Neuron (in vitro differentiated cells): ENCODE measurements at regions not wholly inside any gene's neighbourhood (a gene's known extent, or its start where the extent isn't known, plus 50 kb on each side); places are given as distances from the start of the nearest gene placed in this dataset.
"Not testable (repeated sequence)": the region's sequence is repeated elsewhere in the genome, so short reads cannot be mapped to it uniquely, and the experiment has no call there.

ENCODE experiments used
- H2AFZ ChIP-seq: one replicate; pipeline ENCODE4 v1.6.1; 2013; ENCODE audit warnings: low read depth, mild to moderate bottlenecking, inconsistent platforms, low read length, moderate library complexity
- H3K27me3 ChIP-seq: one replicate; pipeline ENCODE4 v1.6.1; 2013; ENCODE audit warnings: low read length; ENCODE audit not compliant: insufficient read depth
- H3K36me3 ChIP-seq: one replicate; pipeline ENCODE4 v1.6.1; 2013; ENCODE audit warnings: low read length; ENCODE audit not compliant: insufficient read depth
- H3K4me1 ChIP-seq: one replicate; pipeline ENCODE4 v1.6.1; 2013; ENCODE audit warnings: low read length; ENCODE audit not compliant: insufficient read depth
- H3K4me3 ChIP-seq: 2 replicates; pipeline ENCODE4 v1.5.1; 2013; ENCODE audit warnings: mild to moderate bottlenecking, low read length, moderate library complexity
- H3K9me3 ChIP-seq: one replicate; pipeline ENCODE4 v1.6.1; 2013; ENCODE audit warnings: low read length

- no peaks in the 10 kb centered on the region for H3K36me3 ChIP-seq
- no peaks in the 10 kb centered on the region for H3K27me3 ChIP-seq
- no peak overlapping the region for H3K4me3 ChIP-seq
- no peaks in the 10 kb centered on the region for H3K9me3 ChIP-seq
- no peaks in the 10 kb centered on the region for H3K4me1 ChIP-seq
- no peak overlapping the region for H2AFZ ChIP-seq
These were observed 1152.6 kb downstream of the NSUN3 start for GRCh38 chr3:95215437-95215957.

- Histone ChIP-seq H2AFZ (no peak overlapping the region), H3K9me3 (no peaks in the 10 kb centered on the region), H3K36me3 (no peaks in the 10 kb centered on the region), H3K27me3 (no peaks in the 10 kb centered on the region), H3K4me1 (no peaks in the 10 kb centered on the region), H3K4me3 (no peak overlapping the region)
These were observed 1154.8 kb downstream of the NSUN3 start for GRCh38 chr3:95217661-95218060.

DNA sequence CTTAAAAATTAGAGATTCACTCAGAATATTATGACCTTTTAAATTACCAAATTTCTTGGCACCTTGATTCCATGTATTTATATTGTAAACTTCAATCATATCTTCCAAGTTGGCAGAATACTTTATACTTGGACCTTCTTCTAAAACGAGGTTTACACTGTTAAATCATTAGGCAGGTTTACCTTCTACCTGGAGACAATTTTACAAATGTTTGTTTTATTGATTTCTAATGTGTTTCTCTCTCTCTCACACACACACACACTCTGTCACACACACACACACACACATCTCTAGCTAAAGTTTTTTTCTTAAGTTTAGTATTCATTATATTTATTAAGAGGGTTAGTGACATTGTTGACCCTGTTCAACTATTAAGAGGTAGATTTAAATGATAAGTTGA is 1155.6 kb downstream of the NSUN3 start:
- Histone ChIP-seq H3K9me3 (no peaks in the 10 kb centered on the region), H3K4me1 (no peaks in the 10 kb centered on the region), H2AFZ (no peak overlapping the region), H3K36me3 (no peaks in the 10 kb centered on the region), H3K27me3 (no peaks in the 10 kb centered on the region), H3K4me3 (no peak overlapping the region)

DNA sequence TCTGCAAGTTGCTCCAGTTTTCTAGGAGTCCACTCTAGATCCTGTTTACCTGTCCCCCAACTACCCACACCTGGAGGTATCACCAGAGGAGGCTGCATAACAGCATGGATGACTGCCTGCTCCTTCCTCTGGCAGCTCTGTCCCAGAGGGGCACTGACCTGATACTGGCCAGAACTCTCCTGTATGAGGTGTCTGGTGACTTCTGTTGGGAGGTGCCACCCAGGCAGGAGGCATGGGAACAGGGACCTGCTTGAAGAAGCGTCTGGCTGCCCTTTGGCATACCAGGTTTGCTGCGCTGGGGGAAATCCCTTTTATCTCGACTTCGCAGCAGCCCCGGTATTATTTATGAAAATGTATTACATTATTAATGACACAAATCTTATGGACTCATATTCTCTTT is 1163.6 kb downstream of the NSUN3 start:
- H3K9me3 ChIP-seq, result no peaks in the 10 kb centered on the region
- H3K4me1 ChIP-seq, result no peaks in the 10 kb centered on the region
- H2AFZ ChIP-seq, result no peak overlapping the region
- no peaks in the 10 kb centered on the region for H3K36me3 ChIP-seq
- no peaks in the 10 kb centered on the region for H3K27me3 ChIP-seq
- H3K4me3 ChIP-seq, result no peak overlapping the region

DNA sequence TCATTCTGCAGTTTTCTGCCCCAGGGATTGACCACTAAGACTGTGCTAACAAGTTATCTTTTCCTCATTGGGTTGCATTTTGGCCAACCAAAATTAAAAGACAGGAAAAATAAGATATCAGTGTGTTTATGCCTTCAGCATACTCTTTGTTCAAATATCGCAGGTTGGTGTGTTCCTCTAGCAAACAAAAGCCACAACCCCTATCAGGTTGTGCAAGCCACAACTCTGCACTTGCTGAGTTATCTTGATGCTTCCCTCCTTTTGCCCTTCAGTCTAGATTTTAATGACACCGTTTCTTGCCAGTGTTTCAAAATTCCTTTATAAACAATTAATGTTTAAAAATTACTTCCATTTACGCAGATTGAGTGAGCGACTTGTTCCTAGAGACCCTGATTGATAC is 1164.2 kb downstream of the NSUN3 start:
- no peaks in the 10 kb centered on the region for H3K36me3 ChIP-seq
- H3K9me3 ChIP-seq, result no peaks in the 10 kb centered on the region
- no peaks in the 10 kb centered on the region for H3K27me3 ChIP-seq
- no peak overlapping the region for H2AFZ ChIP-seq
- H3K4me3 ChIP-seq, result no peak overlapping the region
- no peaks in the 10 kb centered on the region for H3K4me1 ChIP-seq

DNA sequence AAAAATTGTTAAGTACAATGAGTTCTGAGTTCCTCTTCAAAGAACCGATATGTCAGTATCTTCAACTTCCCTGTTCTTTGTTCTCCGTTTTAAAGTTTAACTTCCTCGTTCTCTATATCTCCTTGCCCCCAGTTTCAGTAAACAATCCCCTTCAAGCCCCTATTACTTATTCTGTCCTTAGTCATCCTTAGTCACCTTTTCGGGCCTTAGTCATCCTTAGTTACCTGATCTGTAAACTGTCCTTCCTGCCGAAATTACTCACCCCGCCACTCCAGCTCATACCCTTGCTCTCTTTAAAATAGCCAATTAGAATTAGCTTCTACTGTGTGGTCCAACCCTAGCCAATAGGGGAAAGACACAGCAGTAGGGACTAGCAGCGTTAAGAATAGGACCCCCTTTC is 1165.6 kb downstream of the NSUN3 start:
- no peaks in the 10 kb centered on the region for H3K27me3 ChIP-seq
- no peak overlapping the region for H3K4me3 ChIP-seq
- H2AFZ ChIP-seq, result no peak overlapping the region
- H3K36me3 ChIP-seq, result no peaks in the 10 kb centered on the region
- no peaks in the 10 kb centered on the region for H3K4me1 ChIP-seq
- H3K9me3 ChIP-seq, result no peaks in the 10 kb centered on the region

DNA sequence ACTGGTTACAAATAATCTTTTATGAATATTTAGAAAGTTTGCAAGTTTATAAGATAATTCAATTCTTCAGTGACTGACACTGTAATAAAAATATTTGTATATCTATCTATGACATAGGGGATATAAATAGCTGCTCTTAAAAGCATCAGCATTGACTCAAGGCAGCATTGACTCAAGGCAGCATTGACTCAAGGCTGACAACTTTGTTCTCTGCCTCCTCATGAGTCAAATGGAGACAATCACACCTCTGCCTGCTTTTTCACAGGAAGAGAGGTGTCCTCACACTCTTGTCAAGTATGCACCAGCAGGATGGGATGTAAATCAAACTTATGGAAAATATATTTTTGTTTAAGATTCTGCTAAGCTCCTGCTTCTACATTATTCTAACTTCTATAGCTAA is 1173.1 kb downstream of the NSUN3 start:
- H3K4me3 ChIP-seq, result no peak overlapping the region
- H3K4me1 ChIP-seq, result no peaks in the 10 kb centered on the region
- no peaks in the 10 kb centered on the region for H3K36me3 ChIP-seq
- no peak overlapping the region for H2AFZ ChIP-seq
- no peaks in the 10 kb centered on the region for H3K9me3 ChIP-seq
- H3K27me3 ChIP-seq, result no peaks in the 10 kb centered on the region

- H3K4me3 ChIP-seq, result no peak overlapping the region
- H3K9me3 ChIP-seq, result no peaks in the 10 kb centered on the region
- no peak overlapping the region for H2AFZ ChIP-seq
- H3K36me3 ChIP-seq, result no peaks in the 10 kb centered on the region
- no peaks in the 10 kb centered on the region for H3K4me1 ChIP-seq
- no peaks in the 10 kb centered on the region for H3K27me3 ChIP-seq
These were observed 1174.9 kb downstream of the NSUN3 start for GRCh38 chr3:95237783-95238182.

- Histone ChIP-seq H3K4me1 (no peaks in the 10 kb centered on the region), H3K36me3 (no peaks in the 10 kb centered on the region), H3K27me3 (no peaks in the 10 kb centered on the region), H3K9me3 (no peaks in the 10 kb centered on the region), H2AFZ (no peak overlapping the region), H3K4me3 (no peak overlapping the region)
These were observed 1177.5 kb downstream of the NSUN3 start for GRCh38 chr3:95240395-95240794.

DNA sequence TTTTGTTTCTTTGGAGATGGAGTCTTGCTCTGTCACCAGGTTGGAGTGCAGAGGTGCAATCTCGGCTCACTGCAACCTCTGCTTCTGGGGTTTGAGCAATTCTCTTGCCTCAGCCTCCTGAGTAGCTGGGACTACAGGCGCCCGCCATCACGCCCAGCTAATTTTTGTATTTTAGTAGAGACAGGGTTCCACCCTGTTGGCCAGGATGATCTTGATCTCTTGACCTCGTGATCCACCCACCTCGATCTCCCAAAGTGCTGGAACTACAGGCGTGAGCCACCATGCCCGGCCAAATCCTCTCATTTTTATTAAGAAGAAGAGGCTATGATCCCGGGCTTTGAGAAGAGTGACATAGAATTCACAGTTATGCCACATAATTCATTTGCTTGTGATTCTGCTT is 1178.4 kb downstream of the NSUN3 start:
- not testable (repeated sequence) for H3K27me3 ChIP-seq, H3K9me3 ChIP-seq, H3K36me3 ChIP-seq, H3K4me1 ChIP-seq, H3K4me3 ChIP-seq, H2AFZ ChIP-seq

DNA sequence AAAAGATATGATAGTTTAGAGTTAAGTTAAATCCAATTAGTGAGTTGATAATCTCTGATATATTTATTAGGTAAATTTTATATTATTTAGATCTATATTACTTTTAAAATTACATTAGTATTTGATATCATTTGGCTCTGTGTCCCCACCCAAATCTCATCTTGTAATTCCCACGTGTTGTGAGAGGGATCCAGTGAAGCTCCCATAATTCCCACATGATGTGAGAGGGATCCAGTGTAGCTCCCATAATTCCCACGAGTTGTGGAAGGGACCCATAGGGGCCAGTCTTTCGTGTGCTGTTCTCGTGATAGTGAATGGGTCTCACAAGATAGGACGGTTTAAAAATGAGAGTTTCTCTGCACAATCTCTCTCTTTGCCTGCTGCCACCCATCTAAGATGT is 1183.6 kb downstream of the NSUN3 start:
- Histone ChIP-seq H3K4me3 (no peak overlapping the region), H2AFZ (no peak overlapping the region), H3K36me3 (no peaks in the 10 kb centered on the region), H3K27me3 (no peaks in the 10 kb centered on the region), H3K9me3 (no peaks in the 10 kb centered on the region), H3K4me1 (no peaks in the 10 kb centered on the region)

- Histone ChIP-seq H3K4me3 (no peak overlapping the region), H3K9me3 (no peaks in the 10 kb centered on the region), H3K27me3 (no peaks in the 10 kb centered on the region), H2AFZ (no peak overlapping the region), H3K4me1 (no peaks in the 10 kb centered on the region), H3K36me3 (no peaks in the 10 kb centered on the region)
These were observed 1191.2 kb downstream of the NSUN3 start for GRCh38 chr3:95254061-95254460.

DNA sequence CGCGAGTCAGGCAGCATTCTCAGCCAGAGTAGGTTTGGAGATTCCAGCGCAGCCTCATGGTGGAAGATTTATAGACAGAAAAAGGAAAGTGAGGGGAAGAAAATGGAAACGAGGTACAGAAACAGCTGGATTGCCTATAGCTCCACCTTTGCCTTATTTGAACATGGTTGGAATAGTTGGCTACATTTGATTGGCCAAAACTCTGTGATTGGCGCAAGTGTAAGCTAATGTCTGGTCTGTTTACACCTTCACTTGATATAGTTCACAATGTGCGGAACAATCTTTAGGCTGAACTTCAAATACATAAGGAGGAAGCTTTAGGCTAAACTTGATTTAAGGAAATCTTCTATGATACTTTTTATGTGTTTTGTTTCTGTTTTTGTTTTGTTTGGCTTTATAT is 1191.9 kb downstream of the NSUN3 start:
- Histone ChIP-seq H3K27me3 (no peaks in the 10 kb centered on the region), H3K9me3 (no peaks in the 10 kb centered on the region), H2AFZ (no peak overlapping the region), H3K36me3 (no peaks in the 10 kb centered on the region), H3K4me3 (no peak overlapping the region), H3K4me1 (no peaks in the 10 kb centered on the region)

DNA sequence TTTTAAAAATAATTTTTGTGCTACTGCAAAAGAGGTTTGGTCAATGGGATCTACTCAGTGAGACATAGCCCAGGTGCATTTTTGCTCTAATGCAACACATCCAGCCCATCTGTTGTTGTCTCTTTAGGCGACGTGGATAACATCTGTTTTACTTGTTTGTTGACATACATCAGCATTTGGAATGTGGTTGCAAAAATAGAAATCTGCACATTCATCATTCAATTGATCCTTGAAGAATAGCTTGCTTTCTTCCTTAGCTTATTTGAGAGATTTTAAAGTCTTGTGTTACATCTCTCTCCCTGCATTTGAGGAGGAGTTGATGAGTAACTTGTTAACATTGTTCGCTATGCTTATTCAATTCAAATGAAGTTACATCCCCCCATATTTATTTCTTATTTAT is 1202.3 kb downstream of the NSUN3 start:
- no peaks in the 10 kb centered on the region for H3K9me3 ChIP-seq
- H3K27me3 ChIP-seq, result no peaks in the 10 kb centered on the region
- no peaks in the 10 kb centered on the region for H3K36me3 ChIP-seq
- H2AFZ ChIP-seq, result no peak overlapping the region
- H3K4me1 ChIP-seq, result no peaks in the 10 kb centered on the region
- no peak overlapping the region for H3K4me3 ChIP-seq
